ENCODE measurements at regions not wholly inside any gene's neighbourhood (a gene's known extent, or its start where the extent isn't known, plus 50 kb on each side); places are given as distances from the start of the nearest gene placed in this dataset.

DNA sequence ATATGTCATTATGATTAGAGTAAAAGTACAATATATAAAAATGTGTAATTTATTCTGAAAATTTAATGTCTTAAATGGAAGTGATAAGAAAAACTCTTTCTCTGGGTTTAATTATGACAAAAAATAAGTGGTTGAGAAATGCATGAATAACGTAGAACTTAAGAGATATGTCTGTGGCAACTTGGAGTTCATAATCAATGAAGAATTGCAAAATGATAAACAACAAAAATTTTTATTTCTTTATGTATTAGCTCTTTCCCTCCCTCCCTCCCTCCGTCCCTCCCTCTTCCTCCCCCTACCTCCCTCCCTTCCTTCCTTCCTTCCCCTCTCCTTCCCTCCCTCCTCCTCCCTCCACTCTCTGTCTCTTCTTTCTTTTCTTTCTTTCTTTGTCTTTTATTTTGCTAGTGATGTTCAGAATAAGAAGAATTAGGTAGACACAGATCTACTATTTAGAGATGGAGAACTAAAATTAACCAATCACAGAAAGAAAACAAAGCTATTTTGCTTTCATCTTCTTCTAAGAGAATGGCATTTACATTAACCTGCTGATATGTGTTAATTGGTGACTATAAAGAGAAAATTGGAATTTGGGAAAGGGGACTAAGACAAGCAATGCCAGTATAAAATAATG lies 96.3 kb upstream of the PDC start:
- no peak for DNase-seq (ENCODE audit: low read depth)

DNA sequence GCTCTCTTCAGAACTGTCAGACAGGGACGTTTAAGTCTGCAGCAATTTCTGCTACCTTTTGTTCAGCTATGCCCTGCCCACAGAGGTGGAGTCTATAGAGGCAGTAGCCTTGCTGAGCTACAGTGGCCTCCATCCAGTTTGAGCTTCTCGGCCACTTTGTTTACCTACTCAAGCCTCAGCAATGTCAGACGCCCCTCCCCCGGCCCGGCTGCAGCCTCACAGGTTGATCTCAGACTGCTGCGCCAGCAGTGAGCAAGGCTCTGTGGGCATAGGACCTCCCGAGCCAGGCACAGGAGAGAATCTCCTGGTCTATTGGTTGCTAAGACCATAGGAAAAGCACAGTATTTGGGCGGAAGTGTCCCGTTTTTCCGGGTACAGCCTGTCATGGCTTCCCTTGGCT lies 89.9 kb upstream of the PDC start:
- no peak for DNase-seq (ENCODE audit: low read depth)

DNA sequence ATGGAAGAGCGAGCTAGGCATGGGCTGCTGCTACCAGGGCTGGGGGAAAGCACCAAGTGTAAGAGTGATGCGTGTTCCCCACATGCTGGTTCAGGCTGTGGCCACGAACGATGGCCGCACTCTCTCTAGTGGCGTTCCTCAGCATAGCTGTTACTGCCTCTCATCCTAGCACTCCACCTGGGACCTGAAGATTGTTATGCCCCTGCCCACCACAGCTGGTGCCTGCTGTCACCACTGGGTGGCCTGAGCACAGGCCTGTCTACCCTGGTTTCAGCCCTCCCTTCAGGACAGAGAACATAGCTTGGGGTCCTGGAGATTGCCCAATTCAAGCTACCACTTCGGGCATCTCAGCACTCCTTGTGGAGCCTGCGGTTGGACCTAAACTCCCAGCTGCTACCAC lies 80.1 kb upstream of the PDC start:
- DNase-seq (ENCODE audit: low read depth): no peak

DNA sequence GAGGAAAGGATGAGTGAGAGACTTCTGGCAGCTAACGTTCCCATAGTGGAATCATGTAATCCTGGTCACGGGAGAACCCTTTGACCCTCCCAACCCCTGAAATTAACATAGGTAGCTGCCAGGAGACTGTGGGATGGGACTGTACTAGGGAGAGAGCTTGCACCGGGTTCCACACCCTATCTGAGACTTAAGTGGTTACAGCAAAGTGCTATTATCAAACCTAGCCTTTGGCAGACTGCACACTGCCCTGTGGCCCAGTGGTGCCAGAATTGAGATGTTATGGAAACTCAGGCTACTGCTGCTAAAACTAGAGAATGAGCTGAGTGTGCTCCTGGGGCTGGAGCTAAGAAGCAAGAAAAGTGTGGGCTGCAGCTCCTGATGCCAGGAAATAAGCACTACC lies 79.6 kb upstream of the PDC start:
- DNase-seq (ENCODE audit: low read depth): no peak

DNA sequence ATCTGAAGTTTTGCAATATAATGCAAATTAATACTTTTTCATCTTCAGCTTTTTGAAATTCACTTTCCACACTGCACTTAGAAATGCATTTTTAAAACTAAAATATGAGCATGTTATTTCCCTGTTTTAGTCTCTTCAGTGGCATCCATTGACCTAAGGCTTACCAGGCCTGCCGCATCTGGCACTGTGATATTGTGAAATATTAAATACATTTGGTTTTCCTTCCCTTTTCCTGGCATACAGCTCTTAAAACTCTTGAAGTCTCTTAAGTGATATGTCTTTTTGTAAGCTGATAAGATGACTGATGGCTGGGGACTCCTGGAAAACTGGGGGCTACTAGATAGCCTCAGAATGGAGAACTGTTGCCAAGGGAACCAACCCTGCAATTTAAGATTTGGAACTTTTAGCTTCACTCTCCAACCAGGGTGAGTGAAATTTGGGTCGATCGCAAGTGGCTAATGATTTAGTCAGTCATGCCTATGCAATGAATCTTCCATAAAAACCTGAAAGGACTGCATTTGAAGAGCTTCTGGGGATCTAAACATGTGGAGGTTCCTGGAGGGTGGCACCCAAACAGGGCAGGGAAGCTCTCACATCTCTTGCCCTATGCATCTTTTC lies 75.5 kb upstream of the PDC start:
- DNase-seq (ENCODE audit: low read depth): peak; percentile 47

DNA sequence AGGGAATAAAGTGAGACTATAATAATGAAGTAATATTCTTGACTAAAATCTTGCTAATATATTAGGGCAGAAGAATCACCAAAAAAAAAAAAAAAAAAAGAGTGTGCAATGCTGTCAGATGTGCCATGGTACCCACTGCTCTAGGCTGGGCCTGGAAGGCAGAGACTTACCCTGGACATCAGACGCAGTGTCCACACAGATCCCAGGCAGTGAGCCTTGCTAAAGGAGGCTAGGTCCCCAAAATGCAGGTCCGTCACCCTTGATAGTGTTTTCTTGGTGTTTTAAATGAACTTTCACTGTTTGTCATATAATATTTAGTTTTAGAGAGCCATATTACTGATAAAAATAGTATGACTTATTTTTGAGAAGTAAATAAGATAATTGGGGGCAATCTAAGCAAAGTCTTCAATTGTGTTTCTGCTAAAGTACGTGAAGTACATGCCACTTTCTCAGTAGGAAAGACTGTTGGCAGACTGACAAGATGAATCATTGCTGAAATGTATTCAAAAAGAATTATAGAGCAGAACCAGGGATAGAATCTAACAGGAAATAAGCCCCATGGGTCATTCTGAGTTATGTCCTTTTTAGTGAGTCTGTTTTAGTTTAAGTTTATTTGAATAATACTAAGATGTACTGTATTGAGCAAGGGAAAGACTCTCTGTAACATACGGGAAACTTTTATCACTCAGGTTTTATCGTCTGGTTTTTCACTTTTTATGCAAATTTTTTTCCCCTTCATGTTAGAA lies 74.6 kb upstream of the PDC start:
- DNase-seq (ENCODE audit: low read depth): peak; percentile 96

DNA sequence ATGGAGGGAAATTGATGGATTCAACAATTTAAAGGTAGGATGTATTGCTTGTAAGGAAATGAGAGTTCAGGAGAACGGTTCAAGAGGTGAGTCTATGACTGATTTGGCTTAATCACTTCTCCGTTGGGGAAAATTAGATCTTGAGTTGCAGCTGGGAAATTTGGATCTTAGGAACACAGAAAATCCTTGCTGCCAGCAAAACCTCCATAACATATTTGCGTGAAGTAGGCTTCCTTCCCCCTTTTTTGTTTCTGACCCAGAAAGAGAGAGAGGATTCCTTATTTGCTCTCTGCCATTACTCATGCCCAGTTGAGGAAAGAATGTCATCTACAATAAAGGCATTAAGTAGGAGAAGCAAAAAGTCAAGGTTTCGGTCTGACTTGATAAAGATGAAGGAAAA lies 73.5 kb upstream of the PDC start:
- no peak for DNase-seq (ENCODE audit: low read depth)

DNA sequence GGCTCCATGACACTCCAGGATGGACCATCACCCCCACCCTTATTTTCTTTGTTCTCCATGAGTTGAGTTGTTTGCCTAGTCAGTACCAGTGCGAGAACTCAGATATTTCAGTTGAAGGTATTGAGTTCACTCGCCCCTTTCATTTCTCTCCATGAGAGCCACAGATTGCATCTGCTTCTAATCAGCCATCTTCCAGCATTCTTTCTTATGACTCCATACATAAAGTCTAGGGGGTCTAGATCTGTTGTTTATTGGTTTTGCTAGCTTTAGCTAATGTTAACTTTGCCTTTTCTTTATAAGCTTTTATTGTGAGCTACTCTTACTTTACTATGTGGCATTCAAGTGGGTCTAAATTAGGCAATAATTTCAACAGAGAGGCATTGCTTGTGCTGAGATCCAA lies 71.6 kb upstream of the PDC start:
- DNase-seq (ENCODE audit: low read depth): no peak

DNA sequence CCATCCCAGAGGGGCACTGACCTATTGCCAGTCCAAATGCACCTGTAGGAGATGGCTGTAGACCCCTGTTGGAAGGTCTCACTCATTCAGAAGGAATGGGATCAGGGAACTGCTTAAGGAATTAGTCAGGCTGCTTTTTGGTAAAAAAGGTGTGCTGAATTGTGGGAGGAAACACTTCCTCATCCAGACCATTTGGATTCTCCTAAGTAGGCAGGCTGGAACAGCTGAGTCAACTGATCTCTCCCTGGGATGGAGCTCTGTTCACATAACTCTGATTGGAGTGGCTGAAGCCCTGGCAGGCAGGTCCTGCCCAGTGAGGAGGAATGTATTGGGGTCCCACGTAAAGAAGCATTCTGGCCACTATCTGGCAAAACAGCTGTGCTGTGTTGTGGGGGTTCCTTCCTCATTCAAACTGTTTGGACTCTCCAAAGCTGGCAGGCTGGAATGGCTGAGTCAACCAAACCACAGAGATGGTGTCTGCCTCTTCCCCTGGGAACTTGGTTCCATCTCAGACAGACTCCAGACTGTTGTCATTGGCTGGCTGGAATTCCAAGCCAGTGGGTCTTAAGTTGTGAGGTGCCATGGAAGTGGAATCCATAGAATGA lies 70.7 kb upstream of the PDC start:
- DNase-seq (ENCODE audit: low read depth): peak; percentile 41

DNA sequence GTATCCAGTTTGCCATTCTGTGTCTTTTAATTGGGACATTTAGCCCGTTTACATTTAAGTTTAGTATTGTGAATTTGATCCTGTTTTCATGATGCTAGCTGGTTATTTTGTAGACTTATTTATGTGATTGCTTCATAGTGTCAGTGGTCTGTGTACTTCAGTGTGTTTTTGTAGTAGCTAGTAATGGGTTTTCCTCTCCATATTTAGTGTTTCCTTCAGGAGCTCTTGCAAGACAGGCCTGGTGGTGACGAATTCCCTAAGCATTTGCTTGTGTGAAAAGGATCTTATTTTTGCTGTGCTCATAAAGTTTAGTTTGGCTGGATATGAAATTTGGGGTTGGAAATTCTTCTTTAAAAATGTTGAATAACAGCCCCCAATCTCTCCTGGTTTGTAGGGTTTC lies 69.2 kb upstream of the PDC start:
- peak; percentile 62 for DNase-seq (ENCODE audit: low read depth)

DNA sequence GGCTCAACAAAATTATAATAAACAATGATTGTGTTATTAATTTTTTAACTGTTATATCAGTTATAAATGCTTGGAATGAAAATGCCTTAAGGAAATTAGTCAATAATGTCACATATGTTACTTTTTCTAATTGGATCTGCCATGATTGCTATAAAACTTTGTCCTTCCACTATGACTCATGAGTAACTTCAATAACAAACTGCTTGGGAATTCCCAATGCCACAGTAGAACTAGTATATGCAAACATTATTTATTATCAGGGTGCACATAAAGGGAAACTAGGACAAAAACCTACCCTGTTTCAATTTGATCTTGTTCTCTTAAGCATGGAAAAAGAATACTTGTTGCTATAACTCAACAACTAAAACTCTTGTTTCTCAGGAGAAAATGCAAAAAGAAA lies 59.1 kb upstream of the PDC start:
- peak; percentile 52 for DNase-seq (ENCODE audit: low read depth)

DNA sequence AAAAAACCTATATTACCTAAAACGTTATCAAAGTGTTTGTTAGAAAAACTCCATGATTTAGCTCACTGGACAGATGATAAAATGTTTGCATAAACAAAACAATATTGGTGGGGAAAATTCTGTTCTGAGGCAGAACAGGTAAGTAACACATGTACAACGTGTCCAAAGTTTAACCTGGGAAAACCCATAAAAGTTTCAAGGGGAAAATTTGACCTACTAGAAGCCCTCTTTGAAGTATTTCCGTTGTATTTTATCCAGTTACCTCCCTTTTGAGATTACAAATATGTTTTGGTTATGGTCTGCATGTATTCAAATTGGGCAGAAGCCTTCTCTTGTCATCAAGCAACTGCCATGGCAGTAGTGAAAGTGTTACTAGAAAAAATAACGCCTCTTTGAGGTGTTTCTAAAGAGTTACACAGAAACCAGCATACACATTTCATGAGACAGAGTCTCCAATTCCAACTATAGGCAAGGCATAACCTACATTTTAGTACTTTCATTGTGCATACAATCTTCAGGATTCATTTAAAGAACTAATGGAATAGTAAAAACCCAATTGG lies 58.0 kb upstream of the PDC start:
- DNase-seq (ENCODE audit: low read depth): no peak

DNA sequence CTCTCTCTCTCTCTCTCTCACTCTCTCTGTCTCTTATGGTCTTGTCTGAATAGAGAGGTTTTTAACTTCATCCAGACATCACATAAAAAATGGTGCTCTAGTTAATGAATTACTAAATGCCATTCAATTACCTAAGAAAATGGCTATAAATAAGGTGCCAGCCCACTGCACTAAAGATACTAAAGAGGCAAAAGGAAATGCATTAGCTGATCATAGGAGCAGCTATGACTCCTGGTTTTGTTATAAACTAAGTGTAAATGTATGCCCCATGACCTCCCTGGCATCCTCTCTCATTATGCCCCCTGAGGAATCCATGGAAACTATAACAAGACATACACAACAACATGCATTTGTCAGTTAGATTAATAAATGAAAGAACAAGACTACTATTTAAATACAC lies 57.5 kb upstream of the PDC start:
- DNase-seq (ENCODE audit: low read depth): no peak

DNA sequence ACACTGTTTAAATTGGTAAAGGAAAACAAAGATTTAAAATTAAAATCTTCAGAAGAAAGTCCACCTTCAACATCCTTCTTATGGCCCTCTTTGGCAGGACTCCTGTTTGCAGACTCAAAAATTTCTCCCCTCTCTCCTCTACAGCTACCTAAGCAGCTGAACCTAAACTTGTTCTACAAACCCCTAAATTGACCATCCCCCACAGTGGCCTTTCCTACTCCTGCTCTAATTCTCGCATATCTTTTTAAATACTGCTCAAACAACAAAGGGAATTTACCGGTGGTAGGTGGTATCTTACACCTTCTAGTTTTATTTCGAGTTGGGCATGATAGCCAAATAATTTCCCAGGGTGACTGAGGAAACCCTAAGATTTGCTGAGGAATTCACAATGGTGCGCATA lies 53.5 kb upstream of the PDC start:
- DNase-seq (ENCODE audit: low read depth): no peak

DNA sequence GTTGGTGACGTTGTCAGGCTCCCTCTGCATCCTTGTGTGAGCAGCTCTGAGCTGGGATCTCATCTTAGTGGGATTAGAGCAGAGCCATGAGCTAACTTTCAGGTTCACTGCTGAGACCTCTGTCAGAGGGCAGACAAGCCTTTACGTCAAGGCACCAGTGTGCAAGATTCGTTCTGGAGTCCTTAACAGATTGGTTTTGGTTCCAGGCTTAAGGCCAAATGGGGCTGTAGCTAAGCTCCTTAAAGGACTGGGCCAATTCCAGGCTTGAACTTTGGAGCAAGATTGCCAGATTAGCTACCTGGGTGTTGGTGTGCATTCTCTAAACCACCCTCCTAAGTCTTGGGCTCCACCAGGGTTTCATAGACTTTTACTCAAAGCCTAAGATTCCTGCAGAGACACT lies 52.6 kb upstream of the PDC start:
- DNase-seq (ENCODE audit: low read depth): no peak

DNA sequence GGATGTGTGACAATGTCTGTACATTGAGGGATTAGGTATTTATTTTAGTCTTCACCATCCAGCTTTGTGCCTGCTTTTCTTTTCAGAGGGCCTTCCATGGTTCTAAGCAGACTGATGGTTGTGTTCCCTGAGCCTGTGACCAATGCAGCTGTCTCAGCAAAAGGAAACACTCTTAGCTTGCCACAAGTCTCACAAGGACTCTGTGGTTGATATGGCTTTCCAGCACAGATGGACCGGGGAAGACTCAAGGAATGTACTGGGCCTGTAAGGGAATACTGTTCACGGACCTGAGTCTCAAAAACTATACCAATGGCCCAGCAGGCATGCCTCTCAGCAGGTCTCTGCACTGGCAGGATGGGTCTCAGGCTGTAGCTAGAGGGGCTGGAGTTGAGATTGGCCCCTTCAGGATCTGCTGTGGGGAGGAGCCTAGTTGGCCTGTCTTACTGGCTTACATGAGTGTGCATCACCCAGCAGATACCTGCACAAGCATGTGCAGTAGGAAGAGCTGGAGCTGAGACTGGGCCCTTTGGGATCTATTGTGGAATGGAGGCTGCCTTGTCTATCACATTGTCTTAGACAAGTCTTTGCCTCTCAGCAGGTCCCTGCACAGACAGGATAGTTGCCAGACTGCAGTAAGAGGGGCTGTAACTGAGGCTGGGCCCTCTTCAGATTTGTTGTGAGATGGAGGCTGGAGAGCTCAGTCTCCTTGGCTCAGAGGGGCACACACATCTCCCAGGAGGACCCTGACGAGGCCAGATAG lies 52.0 kb upstream of the PDC start:
- DNase-seq (ENCODE audit: low read depth): no peak

DNA sequence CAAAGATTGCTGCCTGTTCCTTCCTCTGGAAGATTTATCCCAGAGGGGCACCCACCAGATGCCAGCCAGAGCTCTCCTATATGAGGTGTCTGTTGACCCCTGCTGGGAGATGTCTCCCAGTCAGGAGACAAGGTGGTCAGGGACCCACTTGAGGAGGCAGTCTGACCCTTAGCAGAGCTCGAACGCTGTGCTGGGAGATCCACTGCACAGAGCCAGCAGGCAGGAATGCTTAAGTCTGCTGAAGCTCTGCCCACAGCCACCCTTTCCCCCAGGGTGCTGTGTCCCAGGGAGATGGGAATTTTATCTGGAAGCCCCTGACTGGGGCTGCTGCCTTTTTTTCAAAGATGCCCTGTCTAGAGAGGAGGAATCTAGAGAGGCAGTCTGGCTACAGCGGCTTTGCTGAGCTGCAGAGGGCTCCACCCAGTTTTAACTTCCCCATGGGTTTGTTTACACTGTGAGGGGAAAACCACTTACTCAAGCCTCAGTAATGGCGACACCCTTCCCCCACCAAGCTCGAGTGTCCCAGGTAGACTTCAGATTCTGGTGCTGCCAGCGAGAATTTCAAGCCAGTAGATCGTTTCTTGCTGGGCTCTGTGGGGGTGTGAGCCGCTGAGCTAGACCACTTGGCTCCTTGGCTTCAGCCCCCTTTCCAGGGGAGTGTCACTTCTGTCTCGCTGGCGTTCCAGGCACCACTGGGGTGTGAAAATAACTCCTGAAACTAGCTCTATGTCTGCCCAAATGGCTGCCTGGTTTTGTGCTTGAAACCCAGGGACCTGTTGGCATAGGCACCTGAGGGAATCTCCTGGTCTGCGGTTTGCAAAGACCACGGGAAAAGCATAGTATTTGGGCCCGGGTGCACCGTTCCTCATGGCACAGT lies 51.1 kb upstream of the PDC start:
- DNase-seq (ENCODE audit: low read depth): peak; percentile 31

All from iris pigment epithelial cell (primary cell).